Breast epithelium (tissue), 4 donors: ENCODE measurements at regions not wholly inside any gene's neighbourhood (a gene's known extent, or its start where the extent isn't known, plus 50 kb on each side); places are given as distances from the start of the nearest gene placed in this dataset.

Source experiments
- DNase-seq, 2 donors: peaks; one replicate each; pipeline ENCODE4 v3.0.0-alpha.2; 2019; ENCODE audit warnings: low spot score in 2 of 2
- H3K27ac ChIP-seq, 2 donors: fragments of 200-600 bp; sonication (generic) in 1 of 2; one replicate each; pipeline ENCODE4 v1.5.1; 2016 to 2019; ENCODE audit warnings: mild to moderate bottlenecking in 1 of 2
- H3K27me3 ChIP-seq, 2 donors: fragments of 200-600 bp; sonication (generic) in 1 of 2; one replicate each; pipeline versions ENCODE4 v1.5.1 to v1.6.0; 2017 to 2019; ENCODE audit warnings: control low read depth in 1 of 2, mild to moderate bottlenecking in 1 of 2
- H3K36me3 ChIP-seq: fragments of 200-600 bp; one replicate; pipeline ENCODE4 v1.5.1; 2019
- H3K4me1 ChIP-seq, 2 donors: fragments of 200-600 bp; sonication (generic); one replicate each; pipeline ENCODE4 v1.5.1; 2016 to 2019; ENCODE audit warnings: control low read depth in 1 of 2
- H3K4me3 ChIP-seq, 3 donors: fragments of 200-600 bp; sonication (generic); 1 replicate in 2 of 3; 2 replicates in 1 of 3; pipeline ENCODE4 v1.5.1; 2016 to 2019; ENCODE audit warnings: mild to moderate bottlenecking in 3 of 3, moderate library complexity in 2 of 3
- H3K9me3 ChIP-seq, 2 donors: fragments of 200-600 bp; sonication (generic) in 1 of 2; one replicate each; pipeline ENCODE4 v1.5.1; 2016 to 2019; ENCODE audit warnings: control low read depth in 1 of 2
- CTCF ChIP-seq, 3 donors: fragments of 450-650 bp; IDR thresholded peaks; one replicate each; pipeline ENCODE4 v1.5.1; 2016 to 2017; ENCODE audit warnings: antibody characterized with exemption in 3 of 3, mild to moderate bottlenecking in 3 of 3, moderate library complexity in 3 of 3
- POLR2A ChIP-seq: fragments of 450-650 bp; IDR thresholded peaks from one replicate; pipeline ENCODE4 v1.6.1; 2016; ENCODE audit warnings: antibody characterized with exemption, mild to moderate bottlenecking, moderate library complexity
- POLR2AphosphoS5 ChIP-seq, 3 donors: sonication (generic); formaldehyde crosslinking; IDR thresholded peaks; one replicate each; pipeline ENCODE4 v1.6.1; 2017; ENCODE audit warnings: antibody characterized with exemption in 3 of 3
- intact Hi-C: fragments of 100-400 bp; cut with DNase I; formaldehyde crosslinking; loops from one replicate; pipeline ENCODE4 v1.15.1; 2023; ENCODE audit warnings: low total_unique reads

- intact Hi-C loops, result no loop called here
- no peaks in the 10 kb centered on the region for H3K27me3 ChIP-seq
- no peaks in the 10 kb centered on the region for H3K36me3 ChIP-seq
- DNase-seq, result no peak
- TF ChIP-seq POLR2AphosphoS5 (IDR thresholded peaks at IDR 0.05), result no peak
- H3K4me3 ChIP-seq, result no peak overlapping the region
- no peaks in the 10 kb centered on the region for H3K4me1 ChIP-seq
- H3K9me3 ChIP-seq, result no peaks in the 10 kb centered on the region
- no peak overlapping the region for H3K27ac ChIP-seq
Measured at GRCh38 chr18:3328532-3328931, 66.6 kb downstream of the MYL12B start.

GRCh38 chr18:3329471-3329870 is 67.5 kb downstream of the MYL12B start:
- no peaks in the 10 kb centered on the region for H3K4me1 ChIP-seq
- no peak for TF ChIP-seq POLR2AphosphoS5 (IDR thresholded peaks at IDR 0.05)
- no peak for TF ChIP-seq CTCF (IDR thresholded peaks at IDR 0.05)
- no peak for TF ChIP-seq POLR2A
- DNase-seq, result no peak
- H3K9me3 ChIP-seq, result no peaks in the 10 kb centered on the region
- no peaks in the 10 kb centered on the region for H3K36me3 ChIP-seq
- no peaks in the 10 kb centered on the region for H3K27me3 ChIP-seq
- intact Hi-C loops, result no loop called here
- no peak overlapping the region for H3K4me3 ChIP-seq
- no peak overlapping the region for H3K27ac ChIP-seq

- no peak overlapping the region for H3K4me3 ChIP-seq
- no peak overlapping the region for H3K27ac ChIP-seq
- H3K27me3 ChIP-seq, result no peaks in the 10 kb centered on the region
- no peaks in the 10 kb centered on the region for H3K9me3 ChIP-seq
- DNase-seq, result no peak
- intact Hi-C loops, result no loop called here
- no peaks in the 10 kb centered on the region for H3K36me3 ChIP-seq
- TF ChIP-seq CTCF (IDR thresholded peaks at IDR 0.05) (no peak), POLR2AphosphoS5 (IDR thresholded peaks at IDR 0.05) (no peak), POLR2A (no peak)
- no peaks in the 10 kb centered on the region for H3K4me1 ChIP-seq
Measured at GRCh38 chr18:3329872-3330271, 67.9 kb downstream of the MYL12B start.

GRCh38 chr18:3330622-3331021 is 68.7 kb downstream of the MYL12B start:
- no peaks in the 10 kb centered on the region for H3K4me1 ChIP-seq
- H3K27me3 ChIP-seq, result no peaks in the 10 kb centered on the region
- no peak overlapping the region for H3K4me3 ChIP-seq
- TF ChIP-seq POLR2A (no peak), CTCF (IDR thresholded peaks at IDR 0.05) (no peak), POLR2AphosphoS5 (IDR thresholded peaks at IDR 0.05) (no peak)
- no peaks in the 10 kb centered on the region for H3K36me3 ChIP-seq
- H3K27ac ChIP-seq, result no peak overlapping the region
- H3K9me3 ChIP-seq, result no peaks in the 10 kb centered on the region
- DNase-seq, result no peak
- intact Hi-C loops, result no loop called here

GRCh38 chr18:3332376-3332775 is 70.4 kb downstream of the MYL12B start:
- Histone ChIP-seq H3K27ac (no peak overlapping the region), H3K4me1 (no peaks in the 10 kb centered on the region), H3K4me3 (no peak overlapping the region), H3K27me3 (no peaks in the 10 kb centered on the region), H3K36me3 (no peaks in the 10 kb centered on the region), H3K9me3 (no peaks in the 10 kb centered on the region)
- no peak for DNase-seq
- TF ChIP-seq CTCF (IDR thresholded peaks at IDR 0.05) (no peak), POLR2A (no peak), POLR2AphosphoS5 (IDR thresholded peaks at IDR 0.05) (no peak)
- intact Hi-C loops, result no loop called here

GRCh38 chr18:3333056-3333720 is 71.3 kb downstream of the MYL12B start:
- Histone ChIP-seq H3K36me3 (no peaks in the 10 kb centered on the region), H3K4me1 (no peaks in the 10 kb centered on the region), H3K9me3 (no peaks in the 10 kb centered on the region), H3K4me3 (no peak overlapping the region), H3K27ac (no peak overlapping the region), H3K27me3 (no peaks in the 10 kb centered on the region)
- intact Hi-C loops, result no loop called here
- TF ChIP-seq CTCF (IDR thresholded peaks at IDR 0.05), result no peak
- TF ChIP-seq POLR2A, result no peak
- TF ChIP-seq POLR2AphosphoS5 (IDR thresholded peaks at IDR 0.05), result no peak
- DNase-seq, result no peak
